Karpas-422 (cell line): ENCODE measurements at regions not wholly inside any gene's neighbourhood (a gene's known extent, or its start where the extent isn't known, plus 50 kb on each side); places are given as distances from the start of the nearest gene placed in this dataset.

Experiments used
- DNase-seq: peaks from one replicate; pipeline ENCODE4 v3.0.0-alpha.2; 2015
- H2AFZ ChIP-seq: fragments of 200-600 bp; sonication (generic); 2 replicates; pipeline ENCODE4 v1.6.1; 2014; ENCODE audit warnings: antibody characterized with exemption, low read length, mixed read lengths
- H3K27ac ChIP-seq: fragments of 200-600 bp; sonication (generic); 2 replicates; pipeline ENCODE4 v1.5.1; 2014; ENCODE audit warnings: mild to moderate bottlenecking, low read length, moderate library complexity
- H3K27me3 ChIP-seq: fragments of 200-600 bp; sonication (generic); 2 replicates; pipeline ENCODE4 v1.6.1; 2014; ENCODE audit warnings: low read length, mixed read lengths
- H3K36me3 ChIP-seq: fragments of 200-600 bp; sonication (generic); 2 replicates; pipeline ENCODE4 v1.6.1; 2014; ENCODE audit warnings: low read length, mixed read lengths; ENCODE audit not compliant: insufficient read depth
- H3K4me1 ChIP-seq: fragments of 200-600 bp; sonication (generic); 2 replicates; pipeline ENCODE4 v1.6.1; 2014; ENCODE audit warnings: mild to moderate bottlenecking, low read length, mixed read lengths
- H3K4me2 ChIP-seq: fragments of 200-600 bp; sonication (generic); 2 replicates; pipeline ENCODE4 v1.6.1; 2014; ENCODE audit warnings: low read length, low read depth, mild to moderate bottlenecking; ENCODE audit not compliant: poor library complexity, severe bottlenecking
- H3K4me3 ChIP-seq: fragments of 200-600 bp; sonication (generic); 2 replicates; pipeline ENCODE4 v1.5.1; 2014; ENCODE audit warnings: mild to moderate bottlenecking, antibody characterized with exemption, low read length, mixed read lengths
- H3K79me2 ChIP-seq: fragments of 200-600 bp; sonication (generic); 2 replicates; pipeline ENCODE4 v1.6.1; 2014; ENCODE audit warnings: mild to moderate bottlenecking, low read length, mixed read lengths
- H3K9ac ChIP-seq: fragments of 200-600 bp; sonication (generic); 2 replicates; pipeline ENCODE4 v1.6.0; 2014; ENCODE audit warnings: low read length
- H3K9me2 ChIP-seq: fragments of 200-600 bp; sonication (generic), shearing (Covaris generic); replicated peaks from 2 replicates; pipeline ENCODE4 v1.6.0; 2014; ENCODE audit warnings: mild to moderate bottlenecking, low read length, moderate library complexity; ENCODE audit not compliant: insufficient read depth
- H3K9me3 ChIP-seq: fragments of 300-700, 200-600 bp; sonication (generic); 2 replicates; pipeline ENCODE4 v1.6.1; 2014; ENCODE audit warnings: low read length, mixed read lengths
- H4K20me1 ChIP-seq: fragments of 200-600 bp; sonication (generic); 2 replicates; pipeline ENCODE4 v1.6.1; 2014; ENCODE audit warnings: mild to moderate bottlenecking, antibody characterized with exemption, low read length, low read depth; ENCODE audit not compliant: insufficient read depth

- DNase-seq: no peak
- Histone ChIP-seq H3K4me1 (peaks cover 51% of the 10 kb centered on the region), H3K79me2 (no peaks in the 10 kb centered on the region), H3K27ac (no peak overlapping the region), H3K4me2 (no peak overlapping the region), H3K36me3 (no peaks in the 10 kb centered on the region), H3K9me2 (no peaks in the 10 kb centered on the region), H3K9ac (no peak overlapping the region), H2AFZ (no peak overlapping the region), H4K20me1 (no peaks in the 10 kb centered on the region), H3K27me3 (no peaks in the 10 kb centered on the region), H3K4me3 (no peak overlapping the region), H3K9me3 (no peaks in the 10 kb centered on the region)
These were observed 164.4 kb downstream of the TM9SF2 start for GRCh38 chr13:99665711-99666110.

- peaks cover 69% of the 10 kb centered on the region for H3K4me1 ChIP-seq
These were observed 162.6 kb downstream of the TM9SF2 start for GRCh38 chr13:99663908-99664307.

DNA sequence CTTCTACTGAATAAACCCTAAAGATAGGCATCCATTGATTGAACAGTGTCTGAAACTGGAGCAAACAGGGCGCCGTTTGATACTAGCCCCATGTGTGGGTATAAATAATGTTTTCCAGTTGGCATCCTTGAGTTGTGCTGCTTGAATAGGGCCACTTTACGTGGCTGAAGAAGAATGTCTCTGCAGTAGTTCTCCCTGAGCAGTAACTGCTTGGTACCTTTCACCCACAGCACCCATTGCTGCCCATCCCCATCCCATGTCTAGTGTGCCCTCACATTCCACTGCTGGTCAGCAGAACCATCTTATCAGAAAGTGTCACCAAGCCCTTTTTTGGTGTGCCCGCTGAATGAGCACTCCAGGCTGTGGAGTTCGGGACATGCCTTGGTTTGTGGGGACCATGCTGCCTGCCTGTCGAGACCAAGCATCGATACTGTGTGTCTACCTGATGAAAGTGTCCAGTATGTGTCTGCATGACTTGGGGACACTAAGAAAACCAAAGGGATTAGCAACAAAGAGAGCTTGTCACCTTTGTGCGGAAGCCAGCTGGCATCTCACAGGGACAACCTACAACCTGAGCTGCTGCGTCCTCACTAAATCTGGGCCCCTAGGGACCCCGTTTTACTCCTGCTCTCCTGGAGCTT, 162.0 kb downstream of the TM9SF2 start:
- 0 out of 2 replicates have a peak overlapping the region, but pooled peaks have one; percentile 92 for H3K27ac ChIP-seq
- peaks cover 75% of the 10 kb centered on the region for H3K4me1 ChIP-seq
- H3K9ac ChIP-seq: peak overlapping the region; percentile 37
- H2AFZ ChIP-seq: no peak overlapping the region; the same call in 1 of the 2 replicates
- H3K36me3 ChIP-seq: no peaks in the 10 kb centered on the region
- no peaks in the 10 kb centered on the region for H3K27me3 ChIP-seq
- no peaks in the 10 kb centered on the region for H3K9me3 ChIP-seq
- DNase-seq: no peak
- no peaks in the 10 kb centered on the region for H3K9me2 ChIP-seq
- H4K20me1 ChIP-seq: no peaks in the 10 kb centered on the region
- no peaks in the 10 kb centered on the region for H3K79me2 ChIP-seq
- peak overlapping the region; percentile 44 for H3K4me2 ChIP-seq
- H3K4me3 ChIP-seq: no peak overlapping the region

More at GRCh38 chr13:99663908-99664307, 162.6 kb downstream of the TM9SF2 start:
- Histone ChIP-seq H3K9me2 (no peaks in the 10 kb centered on the region), H4K20me1 (no peaks in the 10 kb centered on the region), H2AFZ (no peak overlapping the region), H3K36me3 (no peaks in the 10 kb centered on the region), H3K4me3 (no peak overlapping the region), H3K79me2 (no peaks in the 10 kb centered on the region), H3K27ac (no peak overlapping the region), H3K27me3 (no peaks in the 10 kb centered on the region), H3K9me3 (no peaks in the 10 kb centered on the region), H3K9ac (no peak overlapping the region), H3K4me2 (no peak overlapping the region)
- DNase-seq: no peak

DNA sequence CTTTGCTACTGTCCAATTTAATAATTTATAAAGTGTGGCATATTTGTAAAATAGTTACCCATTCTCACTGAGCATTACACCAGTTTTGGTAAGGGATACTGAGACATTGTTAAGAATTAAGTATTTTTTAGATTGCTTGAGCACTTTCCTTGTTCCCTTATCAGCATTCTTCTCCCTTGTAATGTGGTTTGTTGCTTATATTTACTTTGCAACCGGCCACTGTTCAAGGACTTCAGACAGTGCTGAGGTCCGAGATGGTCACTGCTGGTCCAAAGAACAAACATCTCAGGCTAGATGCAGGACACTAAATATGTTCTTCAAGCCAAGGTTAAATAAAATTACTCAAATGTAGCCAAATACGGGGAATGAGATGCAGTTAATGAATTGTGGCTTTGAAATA, 161.4 kb downstream of the TM9SF2 start:
- Histone ChIP-seq H3K4me3 (no peak overlapping the region), H3K36me3 (no peaks in the 10 kb centered on the region)

DNA sequence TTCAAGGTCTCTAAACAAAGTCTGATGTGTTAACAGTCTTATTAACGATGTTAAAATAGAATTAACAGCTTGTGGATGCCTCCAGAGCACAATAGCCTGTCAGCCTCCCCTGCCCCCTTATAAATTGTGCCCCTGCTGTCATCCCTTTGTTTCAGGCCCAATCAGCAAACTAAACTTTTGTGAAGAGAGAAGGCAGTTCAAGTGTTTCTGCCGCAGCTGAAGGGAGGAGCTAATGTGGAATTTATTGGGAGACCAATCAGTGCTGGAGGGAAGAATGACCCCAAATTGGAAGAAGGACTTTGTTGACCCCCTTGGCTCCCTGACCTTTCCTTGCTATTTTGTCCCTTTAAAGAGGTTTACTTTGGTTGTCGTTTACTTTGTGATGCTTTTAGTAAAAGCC, 160.5 kb downstream of the TM9SF2 start:
- no peaks in the 10 kb centered on the region for H3K27me3 ChIP-seq
- no peaks in the 10 kb centered on the region for H3K9me2 ChIP-seq
- no peaks in the 10 kb centered on the region for H3K9me3 ChIP-seq
- DNase-seq: no peak
- H3K4me3 ChIP-seq: no peak overlapping the region
- H3K4me2 ChIP-seq: peak overlapping the region; percentile 44
- peaks cover 90% of the 10 kb centered on the region for H3K4me1 ChIP-seq
- H3K27ac ChIP-seq: peak overlapping the region; percentile 92; the same call in 1 of the 2 replicates
- H3K9ac ChIP-seq: no peak overlapping the region
- H3K79me2 ChIP-seq: no peaks in the 10 kb centered on the region
- H4K20me1 ChIP-seq: no peaks in the 10 kb centered on the region
- H3K36me3 ChIP-seq: no peaks in the 10 kb centered on the region
- H2AFZ ChIP-seq: no peak overlapping the region

More for the DNA sequence above, 161.4 kb downstream of the TM9SF2 start:
- Histone ChIP-seq H3K27me3 (no peaks in the 10 kb centered on the region), H3K4me2 (peak overlapping the region; percentile 44), H3K9me2 (no peaks in the 10 kb centered on the region), H4K20me1 (no peaks in the 10 kb centered on the region), H3K79me2 (no peaks in the 10 kb centered on the region), H3K9ac (peak overlapping the region; percentile 37), H3K9me3 (no peaks in the 10 kb centered on the region), H2AFZ (no peak overlapping the region; the same call in 1 of the 2 replicates), H3K4me1 (peaks cover 81% of the 10 kb centered on the region), H3K27ac (peak overlapping the region; percentile 92)
- no peak for DNase-seq

GRCh38 chr13:99659866-99660554, 158.7 kb downstream of the TM9SF2 start:
- no peaks in the 10 kb centered on the region for H3K9me2 ChIP-seq
- no peaks in the 10 kb centered on the region for H4K20me1 ChIP-seq
- H3K4me3 ChIP-seq: no peak overlapping the region
- no peak overlapping the region for H2AFZ ChIP-seq
- no peaks in the 10 kb centered on the region for H3K79me2 ChIP-seq
- no peak for DNase-seq
- H3K27me3 ChIP-seq: no peaks in the 10 kb centered on the region
- peaks cover 92% of the 10 kb centered on the region for H3K4me1 ChIP-seq
- H3K9me3 ChIP-seq: no peaks in the 10 kb centered on the region
- H3K9ac ChIP-seq: 0 out of 2 replicates have a peak overlapping the region, but pooled peaks have one; percentile 45
- peak overlapping the region; percentile 92 for H3K27ac ChIP-seq
- no peaks in the 10 kb centered on the region for H3K36me3 ChIP-seq
- peak overlapping the region; percentile 55 for H3K4me2 ChIP-seq

DNA sequence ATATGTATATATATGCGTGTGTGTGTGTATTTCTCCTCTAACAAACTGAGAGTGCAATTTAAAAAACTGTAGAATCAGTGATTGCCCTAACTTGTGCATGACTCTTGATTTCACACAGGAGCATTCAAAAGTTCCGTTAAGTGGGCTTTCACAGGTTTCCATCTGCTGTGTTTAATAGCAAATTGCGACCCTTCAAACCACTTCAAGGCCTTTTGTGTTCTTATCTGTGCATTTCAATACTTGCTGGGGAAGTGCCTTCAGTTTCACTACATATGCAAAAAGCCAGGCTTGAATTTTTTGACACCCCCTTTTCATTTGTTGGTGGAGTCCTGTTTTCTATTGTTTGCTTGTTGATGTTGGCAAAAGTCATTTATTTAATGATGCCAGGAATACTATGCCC, 158.0 kb downstream of the TM9SF2 start:
- H3K9me3 ChIP-seq: no peaks in the 10 kb centered on the region
- H3K79me2 ChIP-seq: no peaks in the 10 kb centered on the region
- no peak overlapping the region for H2AFZ ChIP-seq
- H3K4me3 ChIP-seq: no peak overlapping the region
- H3K36me3 ChIP-seq: no peaks in the 10 kb centered on the region
- no peaks in the 10 kb centered on the region for H3K9me2 ChIP-seq
- H3K4me1 ChIP-seq: peaks cover 88% of the 10 kb centered on the region
- no peaks in the 10 kb centered on the region for H4K20me1 ChIP-seq
- peak; percentile 51 for DNase-seq
- peak overlapping the region; percentile 92 for H3K27ac ChIP-seq
- H3K9ac ChIP-seq: peak overlapping the region; percentile 45
- H3K27me3 ChIP-seq: no peaks in the 10 kb centered on the region
- peak overlapping the region; percentile 55 for H3K4me2 ChIP-seq

DNA sequence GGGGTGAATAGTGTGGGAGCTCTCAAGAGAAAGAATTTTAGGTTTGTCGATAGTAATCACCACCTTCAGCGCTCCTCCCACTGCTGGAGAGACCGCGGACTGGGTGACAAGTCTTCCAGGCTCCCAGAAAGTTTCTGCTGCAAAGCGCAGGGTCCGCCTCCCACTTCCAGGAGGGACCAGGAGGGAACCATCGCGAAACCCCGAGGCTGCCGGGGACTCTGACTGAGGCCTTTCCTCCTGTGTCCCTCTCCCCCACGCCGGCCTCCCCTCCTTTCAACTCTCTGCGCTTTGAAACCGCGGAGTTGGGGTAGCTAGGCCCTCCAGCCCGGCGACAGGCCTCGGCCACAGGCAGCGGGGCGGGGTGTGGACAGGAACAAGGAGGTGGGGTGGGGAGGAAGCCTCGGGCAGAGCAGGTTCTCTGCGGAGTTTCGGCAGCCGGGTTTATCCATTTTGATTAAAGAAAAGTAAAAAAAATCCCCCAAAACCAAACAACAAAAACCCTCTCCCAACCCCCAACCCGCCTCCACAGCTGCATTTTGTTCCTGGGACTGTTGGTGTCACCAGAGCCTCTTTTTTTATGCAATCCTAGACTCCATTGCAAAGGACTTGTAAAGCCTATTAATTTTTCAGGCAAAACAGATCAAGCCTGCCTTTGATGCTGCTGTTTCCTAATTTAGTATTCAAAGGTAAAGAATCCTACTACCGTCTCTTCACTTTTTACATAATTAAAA, 157.2 kb downstream of the TM9SF2 start:
- peak overlapping the region; percentile 92 for H3K27ac ChIP-seq
- peak overlapping the region; percentile 55 for H3K4me2 ChIP-seq

More for the DNA sequence above, 157.2 kb downstream of the TM9SF2 start:
- H2AFZ ChIP-seq: no peak overlapping the region
- H3K4me3 ChIP-seq: no peak overlapping the region
- no peaks in the 10 kb centered on the region for H3K9me3 ChIP-seq
- H3K36me3 ChIP-seq: no peaks in the 10 kb centered on the region
- DNase-seq: peak; percentile 86
- H3K9me2 ChIP-seq: no peaks in the 10 kb centered on the region
- H3K4me1 ChIP-seq: peaks cover 80% of the 10 kb centered on the region
- peak overlapping the region; percentile 45 for H3K9ac ChIP-seq
- no peaks in the 10 kb centered on the region for H4K20me1 ChIP-seq
- no peaks in the 10 kb centered on the region for H3K79me2 ChIP-seq
- H3K27me3 ChIP-seq: no peaks in the 10 kb centered on the region
